ENCODE measurements at regions not wholly inside any gene's neighbourhood (a gene's known extent, or its start where the extent isn't known, plus 50 kb on each side); places are given as distances from the start of the nearest gene placed in this dataset.

GRCh38 chr3:147760941-147761340 lies 351.8 kb downstream of the ZIC1 start:
- DNase-seq, result no peak

- DNase-seq, result no peak
Measured at GRCh38 chr3:147773116-147773630, 364.0 kb downstream of the ZIC1 start.

GRCh38 chr3:147775411-147775810 lies 366.2 kb downstream of the ZIC1 start:
- no peak for DNase-seq

GRCh38 chr3:147775816-147776530 lies 366.8 kb downstream of the ZIC1 start:
- DNase-seq, result no peak

GRCh38 chr3:147793841-147794240 lies 384.7 kb downstream of the ZIC1 start:
- no peak for DNase-seq

GRCh38 chr3:147794596-147794995 lies 385.4 kb downstream of the ZIC1 start:
- DNase-seq, result no peak

- no peak for DNase-seq
Measured at GRCh38 chr3:147795418-147795817, 386.3 kb downstream of the ZIC1 start.

GRCh38 chr3:147797095-147797494 lies 387.9 kb downstream of the ZIC1 start:
- no peak for DNase-seq

- DNase-seq, result no peak
Measured at GRCh38 chr3:147799601-147800000, 390.4 kb downstream of the ZIC1 start.

GRCh38 chr3:147807776-147808175 lies 398.6 kb downstream of the ZIC1 start:
- no peak for DNase-seq

- no peak for DNase-seq
Measured at GRCh38 chr3:147809206-147809605, 400.0 kb downstream of the ZIC1 start.

- no peak for DNase-seq
Measured at GRCh38 chr3:147812186-147812911, 403.2 kb downstream of the ZIC1 start.

- no peak for DNase-seq
Measured at GRCh38 chr3:147813256-147813655, 404.1 kb downstream of the ZIC1 start.

- no peak for DNase-seq
Measured at GRCh38 chr3:147816752-147817151, 407.6 kb downstream of the ZIC1 start.

GRCh38 chr3:147832611-147833010 lies 423.4 kb downstream of the ZIC1 start:
- DNase-seq, result no peak

- DNase-seq, result no peak
Measured at GRCh38 chr3:147836330-147836729, 427.2 kb downstream of the ZIC1 start.

- no peak for DNase-seq
Measured at GRCh38 chr3:147838652-147839051, 429.5 kb downstream of the ZIC1 start.

- DNase-seq, result no peak
Measured at GRCh38 chr3:147843331-147843730, 434.2 kb downstream of the ZIC1 start.

GRCh38 chr3:147846293-147846692 lies 437.1 kb downstream of the ZIC1 start:
- no peak for DNase-seq

GRCh38 chr3:147846854-147847478 lies 437.8 kb downstream of the ZIC1 start:
- DNase-seq, result no peak

- DNase-seq, result no peak
Measured at GRCh38 chr3:147851062-147851461, 441.9 kb downstream of the ZIC1 start.

GRCh38 chr3:147854542-147854941 lies 445.4 kb downstream of the ZIC1 start:
- no peak for DNase-seq

GRCh38 chr3:147864754-147865354 lies 455.7 kb downstream of the ZIC1 start:
- no peak for DNase-seq
